ENCODE measurements at regions not wholly inside any gene's neighbourhood (a gene's known extent, or its start where the extent isn't known, plus 50 kb on each side); places are given as distances from the start of the nearest gene placed in this dataset.

DNA sequence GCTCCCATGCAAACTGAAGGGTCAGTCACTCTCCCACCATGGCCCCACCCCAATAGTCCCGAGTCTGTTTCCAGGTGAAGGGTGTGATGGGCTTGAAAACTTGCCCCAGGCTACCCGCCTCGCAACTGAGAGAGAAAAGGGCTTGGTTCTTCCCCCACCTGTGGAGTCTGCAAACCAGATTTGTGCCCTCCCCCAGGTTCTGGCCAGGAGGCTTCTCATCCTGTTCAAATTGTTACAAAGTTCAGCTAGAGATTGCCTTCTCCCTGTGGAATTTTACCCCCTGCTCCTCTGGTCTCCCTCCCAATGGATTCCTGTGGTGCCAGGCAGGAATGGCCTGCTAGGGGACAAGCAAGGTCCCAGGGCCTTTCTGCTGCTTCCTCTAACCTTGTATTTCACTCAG, 93.1 kb upstream of the ACO1 start:
- Histone ChIP-seq H3K9ac (ENCODE audit: control insufficient read depth, insufficient read depth, low read length) (no peak overlapping the region), H4K20me1 (ENCODE audit: control insufficient read depth, insufficient read depth) (no peaks in the 10 kb centered on the region), H3K27me3 (replicated peaks in 1 of 2; ENCODE audit: control insufficient read depth in 2 of 2, insufficient read depth in 2 of 2, low read length in 1 of 2) (no peaks in the 10 kb centered on the region; a peak in 1 of 4 replicates), H3K4me1 (ENCODE audit: control insufficient read depth, insufficient read depth, low read length) (no peaks in the 10 kb centered on the region), H3K9me3 (replicated peaks; ENCODE audit: control insufficient read depth, insufficient read depth, low read length) (no peaks in the 10 kb centered on the region), H3K4me2 (ENCODE audit: control insufficient read depth, insufficient read depth) (no peak overlapping the region), H3K27ac (ENCODE audit: control insufficient read depth, insufficient read depth) (no peak overlapping the region), H2AFZ (ENCODE audit: control insufficient read depth, low read depth, low read length) (no peak overlapping the region), H3K36me3 (ENCODE audit: control insufficient read depth in 2 of 2, insufficient read depth in 2 of 2, low read length in 1 of 2) (no peaks in the 10 kb centered on the region), H3K4me3 (no peak overlapping the region), H3K79me2 (ENCODE audit: control insufficient read depth, insufficient read depth, low read length) (no peaks in the 10 kb centered on the region)
- intact Hi-C loops (cut with micrococcal nuclease; ENCODE audit: unreplicated experiment) (no loop called here), in situ Hi-C loops (cut with MboI) (no loop called here)
- BruUV-seq (replicated peaks), result no TSS peak
- SMC1A ChIA-PET (ENCODE audit: uncharacterized antibody, unreplicated experiment), result no interaction called here
- DNase-seq (ENCODE audit: low read depth, low spot score) (no peak), FAIRE-seq (no peak), ATAC-seq (no peak)
- no peak for TF ChIP-seq TARDBP (IDR thresholded peaks at IDR 0.05; ENCODE audit: borderline replicate concordance)
- TF ChIP-seq MXI1 (IDR thresholded peaks at IDR 0.05; ENCODE audit: low read depth, low read length), result no peak
- no peak for TF ChIP-seq RAD21 (IDR thresholded peaks at IDR 0.05; ENCODE audit: insufficient read depth, low read depth, low read length)
- TF ChIP-seq BHLHE40 (IDR thresholded peaks at IDR 0.05; ENCODE audit: borderline replicate concordance in 1 of 2, low read depth in 2 of 2, low read length in 1 of 2), result no peak
- TF ChIP-seq WRNIP1 (IDR thresholded peaks at IDR 0.05; ENCODE audit: borderline replicate concordance, low read depth, low read length), result no peak
- no peak for TF ChIP-seq STAT1 (conservative IDR thresholded peaks at IDR 0.05)
- WGBS (ENCODE audit: insufficient coverage, insufficient replicate concordance, low lambda C conversion rate, missing lambda C conversion rate), result 2% methylated on average over 3 of the region's 3 CpGs
- CTCF ChIA-PET, result no interaction called here
- RAD21 ChIA-PET (ENCODE audit: unreplicated experiment), result no interaction called here
- POLR2A ChIA-PET, result no interaction called here

DNA sequence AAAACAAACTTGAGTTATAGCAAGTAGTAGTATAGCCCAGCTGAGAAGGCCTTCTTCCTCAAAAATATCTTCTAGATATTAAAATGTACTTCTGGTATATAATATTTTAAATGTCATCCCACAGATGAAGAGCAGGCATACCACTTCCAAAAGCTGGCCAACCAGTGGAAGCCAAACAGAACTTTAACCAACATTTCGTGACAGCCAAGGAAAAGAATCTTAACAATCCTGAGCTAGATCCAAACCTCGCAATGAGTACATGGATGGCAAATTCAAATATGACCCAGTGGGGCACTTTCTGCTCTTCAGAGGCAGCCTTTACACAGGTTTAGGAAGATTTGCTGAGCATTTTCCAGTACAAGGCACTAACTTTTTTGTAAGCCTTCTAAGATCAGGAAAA, 91.8 kb upstream of the ACO1 start:
- ChIA-PET CTCF (interaction anchor here (1.0 kb wide), 1 partner anchor 40 kb away, joined by 4 read pairs; no protein-coding TSS in a partner anchor), RAD21 (ENCODE audit: unreplicated experiment) (no interaction called here), SMC1A (ENCODE audit: uncharacterized antibody, unreplicated experiment) (interaction anchor here (0.7 kb wide), 2 partner anchors 8 to 205 kb away, joined by 3 read pairs; no protein-coding TSS in a partner anchor), POLR2A (no interaction called here)
- Histone ChIP-seq H3K79me2 (ENCODE audit: control insufficient read depth, insufficient read depth, low read length) (no peaks in the 10 kb centered on the region), H3K27ac (ENCODE audit: control insufficient read depth, insufficient read depth) (no peak overlapping the region), H2AFZ (ENCODE audit: control insufficient read depth, low read depth, low read length) (no peak overlapping the region), H3K27me3 (replicated peaks in 1 of 2; ENCODE audit: control insufficient read depth in 2 of 2, insufficient read depth in 2 of 2, low read length in 1 of 2) (no peaks in the 10 kb centered on the region; a peak in 1 of 4 replicates), H3K9ac (ENCODE audit: control insufficient read depth, insufficient read depth, low read length) (no peak overlapping the region), H3K4me3 (no peak overlapping the region), H3K9me3 (replicated peaks; ENCODE audit: control insufficient read depth, insufficient read depth, low read length) (no peaks in the 10 kb centered on the region), H3K4me1 (ENCODE audit: control insufficient read depth, insufficient read depth, low read length) (no peaks in the 10 kb centered on the region), H3K36me3 (ENCODE audit: control insufficient read depth in 2 of 2, insufficient read depth in 2 of 2, low read length in 1 of 2) (no peaks in the 10 kb centered on the region), H3K4me2 (ENCODE audit: control insufficient read depth, insufficient read depth) (no peak overlapping the region), H4K20me1 (ENCODE audit: control insufficient read depth, insufficient read depth) (no peaks in the 10 kb centered on the region)
- BruUV-seq (replicated peaks), result no TSS peak
- intact Hi-C loops (cut with micrococcal nuclease; ENCODE audit: unreplicated experiment) (no loop called here), in situ Hi-C loops (cut with MboI) (no loop called here)
- DNase-seq (ENCODE audit: low read depth, low spot score) (no peak), FAIRE-seq (no peak), ATAC-seq (no peak)
- WGBS (ENCODE audit: insufficient coverage, insufficient replicate concordance, low lambda C conversion rate, missing lambda C conversion rate), result 24% methylated on average over 2 of the region's 2 CpGs
- TF ChIP-seq CTCF (IDR thresholded peaks at IDR 0.05 in 2 of 3, conservative IDR thresholded peaks at IDR 0.05 in 1 of 3; ENCODE audit: control insufficient read depth in 2 of 3, extremely low read depth in 1 of 3, insufficient read depth in 1 of 3, low read depth in 3 of 3, low read length in 3 of 3) (no peak), USF2 (IDR thresholded peaks at IDR 0.05; ENCODE audit: borderline replicate concordance, low read depth, low read length) (no peak), BCL3 (IDR thresholded peaks at IDR 0.05; ENCODE audit: borderline replicate concordance, insufficient read depth, low read depth, low read length, poor library complexity, severe bottlenecking) (no peak)
